ENCODE measurements at regions not wholly inside any gene's neighbourhood (a gene's known extent, or its start where the extent isn't known, plus 50 kb on each side); places are given as distances from the start of the nearest gene placed in this dataset.

GRCh38 chr10:4012848-4013247, 227.8 kb upstream of the KLF6 start:
- TF ChIP-seq POLR2A (IDR thresholded peaks at IDR 0.05) (no peak), CTCF (IDR thresholded peaks at IDR 0.05) (no peak)

All from thyroid gland (tissue), 4 donors.